Right lobe of liver (tissue), 6 donors: ENCODE measurements at regions not wholly inside any gene's neighbourhood (a gene's known extent, or its start where the extent isn't known, plus 50 kb on each side); places are given as distances from the start of the nearest gene placed in this dataset.
A peak's percentile ranks its signal among the peaks of the same experiment; 100 is the strongest.

ENCODE experiments used
- ATAC-seq, 4 donors: fragments of 200-7000 bp; cut with Tn5 transposase; one replicate each; pipeline ENCODE4 v1.9.1; 2020; ENCODE audit warnings: mild to moderate bottlenecking in 4 of 4, moderate library complexity in 4 of 4
- DNase-seq, 3 donors: peaks; one replicate each; pipeline ENCODE4 v3.0.0-alpha.2; 2020
- H3K27ac ChIP-seq, 3 donors: fragments of 200-600 bp; one replicate each; pipeline ENCODE4 v1.8.0; 2022
- H3K27me3 ChIP-seq, 2 donors: fragments of 200-600 bp; one replicate each; pipeline ENCODE4 v1.8.0; 2022
- H3K36me3 ChIP-seq, 4 donors: fragments of 200-600 bp; sonication (generic) in 1 of 4; one replicate each; pipeline versions ENCODE4 v1.5.1 to v1.8.0; 2017 to 2022; ENCODE audit warnings: control low read depth in 1 of 4
- H3K4me1 ChIP-seq, 4 donors: fragments of 200-600 bp; sonication (generic) in 1 of 4; one replicate each; pipeline versions ENCODE4 v1.5.1 to v1.8.0; 2017 to 2022; ENCODE audit warnings: control low read depth in 1 of 4
- H3K4me3 ChIP-seq, 3 donors: fragments of 200-600 bp; one replicate each; pipeline ENCODE4 v1.8.0; 2022
- H3K9me3 ChIP-seq, 4 donors: fragments of 200-600 bp; sonication (generic) in 1 of 4; one replicate each; pipeline versions ENCODE4 v1.5.1 to v1.8.0; 2017 to 2022; ENCODE audit warnings: control low read depth in 1 of 4
- CTCF ChIP-seq, 4 donors: fragments of 200-600 bp in 3 of 4; fragments of 450-650 bp in 1 of 4; IDR thresholded peaks; one replicate each; pipeline versions ENCODE4 v1.5.1 to v1.8.0; 2016 to 2022; ENCODE audit warnings: antibody characterized with exemption in 4 of 4, mild to moderate bottlenecking in 2 of 4
- POLR2A ChIP-seq: fragments of 450-650 bp; IDR thresholded peaks from one replicate; pipeline ENCODE4 v1.6.1; 2017; ENCODE audit warnings: antibody characterized with exemption, mild to moderate bottlenecking
- WGBS: methylation state at CpG from one replicate; pipeline ENCODE4 v1.1.6; 2018; ENCODE audit warnings: low coverage, low lambda C conversion rate; ENCODE audit not compliant: insufficient coverage; ENCODE audit errors: missing lambda C conversion rate; 5-methylcytosine and 5-hydroxymethylcytosine counted together
- intact Hi-C, 2 donors: fragments of 100-400 bp; cut with DNase I; formaldehyde crosslinking; loops; one replicate each; pipeline versions ENCODE4 v1.11.2 to v1.14.1; 2022
- donor health status: DM: no; HTN: yes; CAD: no.
- donor health status: DM: no; HTN: no; CAD: no.
- donor health status: DM: no; HTN: no; CAD: no.
- donor health status: DM: no; HTN: yes; CAD: no.
- donor health status: DM: no; HTN: yes; CAD: no.

GRCh38 chr6:26172608-26172968 lies 85.4 kb downstream of the HFE start:
- Histone ChIP-seq H3K27ac (peak overlapping the region; percentile 89 to 96 (median 92)), H3K36me3 (no peaks in the 10 kb centered on the region), H3K27me3 (no peaks in the 10 kb centered on the region), H3K4me3 (peak overlapping the region; percentile 50 to 67 (median 64)), H3K4me1 (peaks cover 0 to 8% (median 3%) of the 10 kb centered on the region in 4 donors), H3K9me3 (no peaks in the 10 kb centered on the region)
- intact Hi-C loops: no loop called here
- 0% methylated on average over 10 of the region's 10 CpGs for WGBS
- no peak for TF ChIP-seq CTCF (IDR thresholded peaks at IDR 0.05)
- no peak for TF ChIP-seq POLR2A
- ATAC-seq: peak; percentile 48 to 67 (median 52)
- no peak for DNase-seq

- no peaks in the 10 kb centered on the region for H3K36me3 ChIP-seq
- no peak for ATAC-seq
- no peak for TF ChIP-seq CTCF (IDR thresholded peaks at IDR 0.05)
- no peak for TF ChIP-seq POLR2A
- peaks cover 0 to 8% (median 3%) of the 10 kb centered on the region in 4 donors for H3K4me1 ChIP-seq
- H3K4me3 ChIP-seq: no peak overlapping the region
- no peaks in the 10 kb centered on the region for H3K9me3 ChIP-seq
- WGBS: 92% methylated on average over 3 of the region's 4 CpGs
- H3K27ac ChIP-seq: no peak overlapping the region
- DNase-seq: no peak
- intact Hi-C loops: no loop called here
- no peaks in the 10 kb centered on the region for H3K27me3 ChIP-seq
These were observed 86.6 kb downstream of the HFE start for GRCh38 chr6:26173836-26174145.

- no peaks in the 10 kb centered on the region for H3K36me3 ChIP-seq
- no peaks in the 10 kb centered on the region for H3K9me3 ChIP-seq
- H3K4me1 ChIP-seq: peaks cover 0 to 8% (median 3%) of the 10 kb centered on the region in 4 donors
- no peak for DNase-seq
- no peak overlapping the region for H3K4me3 ChIP-seq
- H3K27me3 ChIP-seq: no peaks in the 10 kb centered on the region
- intact Hi-C loops: no loop called here
- TF ChIP-seq CTCF (IDR thresholded peaks at IDR 0.05): no peak
- TF ChIP-seq POLR2A: no peak
- whole genome bisulfite sequencing: 10% methylated on average over 1 of the region's 1 CpG
- H3K27ac ChIP-seq: no peak overlapping the region
- no peak for ATAC-seq
These were observed 87.8 kb downstream of the HFE start for GRCh38 chr6:26175033-26175427.

GRCh38 chr6:26175428-26176181 lies 88.4 kb downstream of the HFE start:
- Histone ChIP-seq H3K4me3 (no peak overlapping the region), H3K27me3 (no peaks in the 10 kb centered on the region), H3K36me3 (no peaks in the 10 kb centered on the region), H3K27ac (no peak overlapping the region), H3K4me1 (peaks cover 0 to 8% (median 3%) of the 10 kb centered on the region in 4 donors), H3K9me3 (no peaks in the 10 kb centered on the region)
- DNase-seq (no peak), ATAC-seq (no peak)
- 41% methylated on average over 5 of the region's 5 CpGs for WGBS
- intact Hi-C loops: no loop called here
- peak; percentile 51 to 70 (median 60) for TF ChIP-seq CTCF (IDR thresholded peaks at IDR 0.05)
- no peak for TF ChIP-seq POLR2A

GRCh38 chr6:26179675-26180074 lies 92.4 kb downstream of the HFE start:
- intact Hi-C loops: no loop called here
- Histone ChIP-seq H3K27me3 (no peaks in the 10 kb centered on the region), H3K9me3 (no peaks in the 10 kb centered on the region), H3K36me3 (no peaks in the 10 kb centered on the region), H3K4me3 (no peak overlapping the region), H3K4me1 (peaks cover 0 to 3% (median 0%) of the 10 kb centered on the region in 4 donors), H3K27ac (no peak overlapping the region)
- 100% methylated on average over 1 of the region's 1 CpG for WGBS
- TF ChIP-seq POLR2A (no peak), CTCF (IDR thresholded peaks at IDR 0.05) (no peak)
- ATAC-seq (no peak), DNase-seq (no peak)
